ENCODE measurements at regions not wholly inside any gene's neighbourhood (a gene's known extent, or its start where the extent isn't known, plus 50 kb on each side); places are given as distances from the start of the nearest gene placed in this dataset.

DNA sequence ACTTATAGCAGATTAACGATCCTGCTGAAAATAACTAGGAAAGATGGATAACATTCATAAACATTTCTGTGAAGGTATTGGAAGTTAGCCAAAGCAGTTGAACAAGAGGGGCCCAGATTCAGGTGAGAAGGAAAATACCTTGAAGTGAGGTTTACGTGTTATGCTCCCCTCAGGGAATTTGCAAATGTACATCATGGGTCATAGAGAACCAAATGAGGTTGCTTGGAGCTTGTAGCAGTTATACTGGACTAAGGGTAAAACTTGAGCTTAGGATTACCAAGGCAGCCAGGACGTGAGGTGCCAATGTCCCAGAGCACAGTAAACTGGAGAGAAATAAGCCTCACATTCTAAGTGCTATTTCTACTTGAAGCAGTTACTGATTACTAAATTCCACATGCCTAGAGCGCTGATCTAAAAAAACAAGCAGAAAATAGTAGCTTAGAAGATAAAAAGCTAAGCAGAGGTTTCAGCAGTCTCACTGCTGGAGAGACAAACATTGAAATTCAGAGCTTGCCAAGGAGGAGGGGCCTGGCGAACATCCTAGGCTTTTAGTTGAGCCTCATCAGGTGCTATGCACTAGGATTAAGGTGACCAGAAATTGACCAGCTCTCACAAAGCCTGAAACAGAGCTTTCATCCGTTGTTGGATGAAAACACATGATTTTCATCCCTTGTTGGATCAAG, 136.7 kb upstream of the FAM20A start:
- DNase-seq, result no peak

GRCh38 chr17:68734931-68735330, 133.8 kb upstream of the FAM20A start:
- no peak for DNase-seq

DNA sequence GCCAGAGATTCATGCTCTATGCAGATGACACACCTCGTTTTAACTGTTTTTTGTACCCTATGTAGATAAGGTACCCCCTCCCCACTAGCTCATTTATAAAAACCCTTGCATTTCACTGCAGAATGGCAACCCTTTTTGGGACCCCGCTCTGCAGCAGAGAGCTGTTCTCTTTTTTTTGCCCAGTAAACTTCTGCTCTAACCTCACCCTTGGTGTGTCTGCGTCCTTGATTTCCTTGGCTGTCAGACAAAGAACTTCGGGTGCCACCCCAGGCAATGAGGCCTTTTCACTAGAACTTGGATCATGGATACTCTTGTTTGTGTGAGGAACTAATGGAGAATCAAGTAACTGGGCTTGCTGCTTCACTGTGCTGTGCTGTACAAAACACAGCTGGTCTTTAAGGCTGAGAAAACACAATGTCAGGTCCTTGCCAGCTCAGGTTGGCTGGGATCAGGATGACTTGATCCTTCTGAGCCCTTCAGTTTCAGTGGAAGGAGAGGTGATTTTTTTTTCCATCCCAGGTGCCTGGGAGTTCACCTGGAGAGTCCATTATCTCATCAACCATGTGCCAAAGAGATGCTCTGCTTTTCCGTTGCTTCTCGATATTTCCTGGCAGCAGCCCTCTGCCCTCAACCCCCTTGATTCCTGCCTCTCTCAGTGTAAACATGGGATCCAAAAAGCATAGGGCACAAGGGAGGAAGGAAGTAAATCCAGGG, 133.2 kb upstream of the FAM20A start:
- DNase-seq, result no peak

DNA sequence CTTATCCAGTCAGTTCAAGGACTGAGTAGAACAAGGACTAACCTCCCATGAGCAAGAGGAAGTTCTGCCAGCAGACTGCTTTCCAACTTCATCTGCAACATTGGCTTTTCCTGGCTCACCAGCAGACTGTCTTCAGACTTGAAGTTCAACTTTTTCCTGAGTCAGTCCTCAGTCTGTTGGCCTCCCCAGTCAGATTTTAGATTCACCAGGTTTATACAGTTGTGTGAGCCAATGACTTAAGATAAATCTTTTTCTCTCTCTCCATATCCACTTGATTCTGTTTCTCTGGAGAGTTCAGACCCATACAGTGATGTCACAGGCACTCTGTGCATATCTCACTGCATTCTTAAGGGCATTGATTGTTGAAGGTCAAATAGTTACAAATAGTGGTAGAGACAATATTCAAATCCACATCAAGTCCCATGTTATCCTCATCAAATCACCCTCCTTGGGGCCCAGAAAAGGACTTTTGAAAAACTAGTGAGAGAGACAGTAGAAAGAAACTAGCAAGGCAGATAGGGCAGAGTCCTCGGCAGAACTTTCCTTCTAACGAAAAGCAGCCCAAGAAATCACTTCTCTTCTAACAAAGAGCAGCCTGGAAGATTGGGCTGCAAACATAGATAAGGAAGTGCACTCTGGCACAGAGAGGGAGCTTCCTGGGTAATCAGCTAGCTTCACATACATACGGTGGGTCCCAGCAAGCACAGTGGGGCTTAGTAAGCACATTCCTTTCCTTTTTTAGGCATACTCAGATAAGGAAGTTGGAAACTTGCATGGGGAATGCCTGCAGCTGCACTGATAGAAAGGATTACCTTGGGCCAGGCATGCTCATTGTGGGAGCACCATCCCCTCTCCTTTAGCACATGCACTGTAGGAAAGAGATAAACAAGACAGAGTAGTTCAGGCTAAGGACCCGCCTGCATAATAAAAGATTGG, 132.3 kb upstream of the FAM20A start:
- no peak for DNase-seq

DNA sequence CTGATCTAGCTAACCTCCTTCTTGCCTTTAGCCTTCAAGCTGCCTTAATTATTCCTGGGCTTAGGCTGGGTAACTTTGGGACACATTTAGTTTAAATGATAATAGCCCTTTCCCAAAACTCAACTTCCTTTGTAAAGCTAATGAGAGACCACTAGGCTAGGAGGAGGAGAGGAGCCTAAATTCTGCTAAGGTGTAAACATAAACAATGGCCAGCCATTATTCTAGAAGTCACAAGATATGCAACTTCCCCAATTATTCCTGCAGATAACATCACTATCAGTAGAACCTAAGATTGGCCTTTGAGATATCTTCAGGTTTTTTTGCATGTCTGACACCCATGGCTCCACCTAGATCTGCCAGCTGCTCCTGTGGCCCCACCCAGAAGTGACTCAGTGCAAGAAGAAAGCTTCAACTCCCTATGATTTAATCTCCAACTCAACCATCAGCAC, 131.2 kb upstream of the FAM20A start:
- no peak for DNase-seq

DNA sequence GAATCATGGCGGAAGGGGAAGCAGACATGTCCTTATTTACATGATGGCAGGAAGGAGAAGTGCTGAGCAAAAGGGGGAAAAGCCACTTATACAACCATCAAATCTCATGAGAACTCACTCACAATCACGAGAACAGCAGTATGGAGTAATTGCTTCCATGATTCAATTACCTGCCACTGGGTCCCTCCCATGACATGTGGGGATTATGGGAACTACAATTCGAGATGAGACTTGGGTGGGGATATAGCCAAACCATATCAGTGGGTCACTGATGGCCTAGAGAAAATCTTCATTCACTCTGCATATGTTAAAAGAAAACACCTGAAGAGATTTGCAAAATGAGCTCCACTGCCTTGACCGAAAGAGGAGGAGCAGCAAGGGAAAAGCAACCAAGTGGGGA, 130.3 kb upstream of the FAM20A start:
- DNase-seq, result no peak

DNA sequence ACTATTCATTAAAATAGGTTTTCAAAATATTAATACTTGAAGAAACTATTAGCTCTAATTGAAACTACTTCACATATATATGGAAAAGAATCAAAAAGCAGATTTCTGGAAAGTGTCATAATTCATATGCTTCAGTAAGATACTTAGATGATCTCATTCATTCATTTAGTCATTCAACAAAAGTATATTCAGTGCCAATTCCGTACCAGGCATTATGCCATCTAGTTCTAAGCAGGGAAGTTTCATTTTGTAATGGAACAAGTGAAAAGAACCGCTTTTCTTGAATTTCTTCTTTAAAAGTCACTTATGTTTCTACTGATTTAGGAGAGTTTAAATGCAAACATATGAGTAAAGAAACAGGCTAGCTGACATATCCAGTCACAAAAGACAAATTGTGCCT, 118.3 kb upstream of the FAM20A start:
- no peak for DNase-seq

DNA sequence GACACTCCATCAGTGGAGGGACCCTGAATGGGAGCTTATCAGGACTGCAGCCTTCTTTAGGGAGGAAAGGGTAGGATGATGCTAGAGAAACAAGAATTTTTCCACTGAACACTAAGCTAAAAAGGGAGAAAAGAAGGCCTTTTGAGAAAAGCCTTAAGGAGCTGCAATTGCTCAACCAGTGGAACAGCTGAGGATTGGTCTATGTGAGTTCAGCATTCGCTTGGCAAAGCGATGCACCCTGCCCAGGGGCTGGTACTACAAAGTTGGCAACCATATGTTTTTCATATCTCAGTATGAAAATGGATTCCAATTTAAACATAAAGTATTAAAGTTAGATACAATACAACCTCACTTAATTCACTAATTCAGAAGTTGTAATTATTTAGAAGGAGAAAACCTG, 117.8 kb upstream of the FAM20A start:
- DNase-seq, result no peak

DNA sequence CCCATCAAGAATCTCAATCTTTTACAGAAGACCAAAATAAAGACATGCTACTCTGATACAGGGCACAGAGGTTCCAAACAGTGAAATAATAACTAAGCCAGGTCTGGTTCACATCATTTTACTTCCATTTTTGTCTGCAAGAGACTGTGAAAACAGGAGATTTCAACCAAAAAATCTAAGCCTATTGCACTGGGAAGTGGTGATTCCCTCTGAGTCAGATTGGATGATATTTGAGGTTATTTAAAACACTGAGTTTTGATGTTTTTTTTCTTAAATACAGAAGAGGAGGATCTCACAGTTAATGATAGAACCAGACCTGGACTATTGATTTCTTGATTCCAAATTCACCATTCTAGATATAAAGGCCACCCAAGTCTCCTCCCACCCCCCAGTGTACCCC, 117.3 kb upstream of the FAM20A start:
- DNase-seq, result no peak

DNA sequence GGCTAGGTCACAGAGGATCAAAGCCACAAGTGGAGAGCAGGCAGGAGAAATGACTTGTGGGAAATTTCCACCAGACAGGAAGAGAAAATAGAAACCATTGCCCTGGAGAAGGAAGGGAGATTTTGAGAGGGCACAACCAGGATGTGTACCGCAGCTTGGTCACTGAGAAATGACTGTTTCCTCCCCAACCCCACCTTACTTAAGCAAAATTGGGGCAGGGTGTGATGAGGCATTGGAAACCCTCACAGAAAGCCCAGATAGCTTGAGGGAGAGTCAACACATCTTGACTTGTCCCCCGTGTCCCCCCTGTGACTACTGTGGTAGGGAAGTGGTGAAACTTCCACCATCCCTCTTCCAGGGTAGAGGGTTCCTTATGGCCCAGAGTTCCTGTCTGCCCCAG, 113.5 kb upstream of the FAM20A start:
- no peak for DNase-seq

- DNase-seq, result no peak
Observed at GRCh38 chr17:68711858-68712257, 110.7 kb upstream of the FAM20A start.

DNA sequence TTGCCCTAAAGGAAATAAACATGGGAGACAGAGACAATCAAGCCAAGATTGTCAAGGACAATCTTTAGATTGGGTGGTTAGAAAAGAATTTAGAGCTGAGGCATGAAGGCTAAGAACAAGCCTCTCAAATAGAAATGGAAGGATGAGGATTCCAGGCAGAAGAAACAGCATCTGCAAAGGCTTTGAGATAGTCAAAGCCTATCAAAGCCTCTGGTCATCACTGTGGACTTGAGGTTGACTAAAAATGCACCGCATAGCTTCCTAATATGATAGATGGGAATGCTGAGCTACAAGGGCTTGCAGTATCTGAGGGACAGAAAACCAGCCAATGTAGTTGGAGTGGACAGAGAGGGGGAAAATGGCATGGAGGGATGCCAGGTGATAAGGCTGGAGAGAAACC, 109.8 kb upstream of the FAM20A start:
- DNase-seq, result no peak

DNA sequence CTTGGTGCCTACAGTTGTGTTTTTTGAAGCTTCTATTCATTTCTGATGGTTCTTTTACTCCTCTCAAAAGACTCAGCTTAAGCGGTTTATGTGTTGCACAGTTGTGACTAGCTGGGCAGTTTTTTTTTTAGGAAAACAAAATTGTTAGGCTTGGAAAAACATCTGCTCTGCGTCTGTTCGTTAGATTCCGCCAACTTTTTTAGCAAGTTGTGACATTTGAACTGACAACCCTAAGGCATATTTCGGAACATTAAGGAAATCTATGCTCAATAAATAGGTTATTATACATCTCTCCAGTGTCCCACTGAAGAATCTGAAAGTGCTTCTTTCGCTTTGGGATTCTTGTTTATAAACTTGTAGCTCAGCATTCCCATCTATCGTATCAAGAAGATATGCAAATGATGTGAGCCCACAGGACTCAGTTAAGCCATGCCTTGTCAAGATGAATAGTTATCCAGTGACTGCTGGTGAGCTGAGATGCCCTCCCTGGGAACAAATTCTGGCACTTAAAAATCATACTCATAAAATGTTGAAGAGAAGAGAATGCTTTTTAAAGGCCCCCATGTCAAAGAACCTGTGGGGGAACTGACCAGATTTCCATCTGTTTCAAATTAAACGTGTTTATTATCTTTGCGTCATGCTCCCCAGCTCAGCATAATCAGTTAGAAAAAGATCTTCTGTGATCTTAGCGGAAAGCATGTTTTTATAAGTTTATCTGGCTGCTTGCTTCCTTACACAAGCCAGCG, 109.0 kb upstream of the FAM20A start:
- DNase-seq, result no peak

DNA sequence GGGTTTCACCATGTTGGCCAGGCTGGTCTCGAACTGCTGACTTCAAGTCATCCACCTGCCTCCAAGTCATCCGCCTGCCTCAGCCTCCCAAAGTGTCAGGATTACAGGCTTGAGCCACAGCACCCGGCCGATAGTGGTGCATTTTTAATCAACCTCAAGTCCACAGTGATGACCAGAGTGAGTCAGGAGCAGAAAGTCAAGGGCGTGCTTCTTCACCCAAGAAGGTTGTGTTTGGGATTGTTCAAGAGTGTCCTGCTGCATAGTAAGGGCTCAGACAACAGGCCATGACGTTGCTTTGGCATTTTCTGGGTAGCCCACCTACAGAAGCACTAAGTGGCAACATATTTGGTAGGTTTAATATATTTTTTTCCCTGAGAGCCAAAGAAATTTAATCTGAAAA, 108.3 kb upstream of the FAM20A start:
- no peak for DNase-seq

- no peak for DNase-seq
Observed at GRCh38 chr17:68707031-68707430, 105.9 kb upstream of the FAM20A start.

GRCh38 chr17:68706356-68706920, 105.3 kb upstream of the FAM20A start:
- no peak for DNase-seq

DNA sequence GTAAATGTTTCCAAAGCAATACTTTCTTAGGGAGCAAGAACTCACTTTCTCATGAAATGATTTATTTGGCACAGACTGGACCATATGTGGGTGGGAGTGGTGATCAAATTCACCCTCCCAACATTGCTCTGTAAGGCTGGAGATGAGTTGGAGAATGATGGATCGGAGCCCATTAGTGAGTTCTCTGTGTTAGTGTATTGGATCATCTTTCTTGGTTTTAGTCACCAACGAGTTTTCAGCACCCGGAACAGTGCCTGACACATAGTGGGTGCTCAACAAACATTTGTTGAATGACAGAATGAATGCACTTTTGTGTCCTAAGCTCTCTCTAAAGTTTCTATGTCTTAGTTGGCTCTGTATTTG, 104.5 kb upstream of the FAM20A start:
- DNase-seq, result no peak

DNA sequence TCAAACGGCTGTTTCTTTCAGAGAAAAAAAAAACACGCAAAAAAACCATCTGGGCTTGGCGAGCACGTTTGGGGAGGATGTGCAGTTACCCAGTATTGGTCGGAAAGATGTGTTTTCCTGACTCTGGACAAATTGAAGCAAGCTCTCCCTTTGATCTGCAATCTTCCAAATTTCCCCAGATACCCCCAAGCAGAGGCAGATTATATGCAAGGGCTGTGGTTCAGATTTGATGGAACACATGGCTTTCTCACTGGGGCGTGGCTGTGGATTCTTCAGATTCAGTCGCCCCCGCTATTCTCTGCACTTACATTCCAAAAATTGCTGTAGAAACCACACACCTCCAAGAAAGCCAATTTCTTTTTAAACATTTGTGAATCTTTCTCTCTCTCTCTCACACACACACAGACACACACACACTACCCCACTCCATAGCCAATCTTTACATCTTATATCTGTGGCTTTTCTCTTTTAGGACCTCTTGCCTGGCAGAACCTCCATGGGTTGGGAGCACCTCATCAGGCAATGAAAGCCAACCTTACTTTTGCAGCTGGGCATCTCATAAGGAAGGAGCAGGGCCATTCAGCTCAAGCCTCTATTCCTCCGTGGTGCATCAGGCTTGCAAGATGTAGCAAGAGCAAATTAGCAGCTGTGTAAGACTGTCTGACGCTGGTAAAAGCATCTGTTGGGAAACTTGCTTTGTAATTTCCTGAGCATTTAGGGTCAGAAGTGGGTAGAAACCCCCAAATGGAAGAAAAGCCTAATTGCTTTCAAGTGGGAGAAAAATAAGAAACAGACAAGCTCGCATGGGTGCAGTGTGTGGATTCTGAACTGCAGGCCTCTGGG, 103.9 kb upstream of the FAM20A start:
- DNase-seq, result no peak

- DNase-seq, result no peak
Observed at GRCh38 chr17:68701046-68701445, 99.9 kb upstream of the FAM20A start.

DNA sequence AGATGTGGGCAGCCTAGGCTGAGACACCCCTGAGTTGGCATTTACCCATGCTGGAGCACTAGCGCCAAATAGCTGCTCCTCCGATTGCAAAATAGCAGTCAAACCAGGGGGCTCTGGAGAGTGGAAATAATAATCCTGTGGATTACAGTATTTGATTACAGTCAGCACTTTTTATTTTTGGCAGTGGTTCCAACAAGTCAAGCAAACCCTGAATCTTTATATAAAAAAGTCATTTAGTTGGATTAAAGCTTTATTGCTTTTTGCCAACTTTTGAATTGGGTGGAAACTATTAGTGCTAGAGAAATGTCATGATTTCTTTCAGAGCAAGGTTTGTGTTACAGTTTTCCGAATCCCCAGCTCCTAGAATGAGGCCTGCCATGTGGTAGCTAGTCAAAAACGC, 99.3 kb upstream of the FAM20A start:
- no peak for DNase-seq

DNA sequence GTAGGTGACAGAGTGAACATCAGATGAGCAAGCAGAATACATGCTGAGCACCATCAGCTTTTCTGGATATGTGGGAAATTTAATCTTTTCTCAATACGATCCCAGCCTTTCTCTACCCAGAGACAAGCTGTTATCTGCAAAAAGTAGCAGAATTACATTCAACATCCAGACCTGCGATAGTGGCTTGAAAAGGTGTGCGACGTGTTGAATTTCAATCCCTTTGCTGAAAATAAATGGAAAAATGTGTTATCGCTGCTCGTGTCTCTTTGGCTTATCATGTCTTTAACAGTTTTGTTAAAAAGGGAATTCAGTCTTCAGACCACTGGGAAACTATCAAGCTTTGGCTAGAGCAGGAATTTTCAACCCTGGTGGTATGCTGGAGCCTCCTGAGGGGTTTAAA, 98.8 kb upstream of the FAM20A start:
- no peak for DNase-seq

DNA sequence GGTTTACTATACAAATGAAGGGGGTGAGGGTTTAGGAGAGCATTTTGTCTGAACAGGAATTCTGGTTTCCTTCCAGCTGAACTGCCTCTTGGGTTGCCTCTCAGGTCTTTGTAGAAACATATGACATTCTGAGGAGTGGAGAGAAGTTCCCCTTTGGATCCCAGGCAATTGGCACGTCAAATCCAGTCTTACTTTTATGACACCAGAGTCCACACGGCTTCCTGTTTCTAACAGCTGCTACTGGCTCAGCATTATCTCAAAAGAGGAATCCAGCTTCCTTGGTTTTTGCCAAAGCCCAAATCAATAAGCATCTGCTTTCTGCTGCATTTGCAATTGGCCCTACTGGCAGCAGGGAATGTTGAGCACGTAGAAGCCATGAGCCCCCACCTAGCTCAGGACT, 97.6 kb upstream of the FAM20A start:
- no peak for DNase-seq
